HG02759 (cell line): ENCODE measurements at regions not wholly inside any gene's neighbourhood (a gene's known extent, or its start where the extent isn't known, plus 50 kb on each side); places are given as distances from the start of the nearest gene placed in this dataset.

Experiments used
- ATAC-seq: cut with Tn5 transposase; IDR thresholded peaks from one replicate; pipeline ENCODE4 v1.9.1; 2021; ENCODE audit warnings: mild to moderate bottlenecking, moderate library complexity; ENCODE audit not compliant: unreplicated experiment

DNA sequence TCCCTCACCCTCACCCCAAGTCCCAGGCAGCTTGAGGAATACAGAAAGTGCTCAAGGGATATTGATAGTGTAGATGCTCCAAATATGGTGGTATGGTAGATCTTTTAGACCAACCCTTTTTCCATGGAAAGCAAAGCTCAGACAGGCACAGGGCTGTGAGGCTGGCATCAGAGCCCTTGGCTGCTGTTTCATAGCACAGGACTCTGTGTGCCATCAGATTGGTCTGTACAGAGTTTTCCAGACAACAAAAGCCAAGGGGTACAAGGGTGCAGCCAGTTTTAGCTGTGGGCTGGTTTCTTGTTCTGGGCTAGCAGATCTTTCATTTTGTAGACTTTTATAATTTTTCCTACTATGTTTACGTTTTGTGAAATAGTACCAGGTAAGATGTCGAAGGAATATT is 296.9 kb upstream of the TNP1 start:
- ATAC-seq, result no peak

DNA sequence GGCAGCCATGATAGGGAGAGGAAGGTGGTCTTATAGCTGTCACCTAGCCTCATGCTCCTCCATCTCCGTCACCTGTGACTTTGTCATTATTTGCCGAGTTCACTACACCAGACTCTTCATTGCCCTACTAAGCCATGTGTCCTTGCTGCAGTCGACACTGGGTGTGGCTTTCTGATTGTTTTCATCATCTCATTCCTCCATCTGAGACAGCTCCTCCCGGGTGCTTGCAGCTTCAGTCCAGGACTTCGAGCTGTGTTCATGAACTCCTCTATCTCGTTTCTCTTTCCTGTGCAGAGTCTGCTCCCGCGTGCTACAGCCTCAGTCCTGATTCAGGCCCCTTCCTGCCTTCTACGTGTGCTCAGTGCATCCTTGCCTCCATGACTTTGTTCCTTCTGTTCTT is 295.1 kb upstream of the TNP1 start:
- ATAC-seq, result no peak

DNA sequence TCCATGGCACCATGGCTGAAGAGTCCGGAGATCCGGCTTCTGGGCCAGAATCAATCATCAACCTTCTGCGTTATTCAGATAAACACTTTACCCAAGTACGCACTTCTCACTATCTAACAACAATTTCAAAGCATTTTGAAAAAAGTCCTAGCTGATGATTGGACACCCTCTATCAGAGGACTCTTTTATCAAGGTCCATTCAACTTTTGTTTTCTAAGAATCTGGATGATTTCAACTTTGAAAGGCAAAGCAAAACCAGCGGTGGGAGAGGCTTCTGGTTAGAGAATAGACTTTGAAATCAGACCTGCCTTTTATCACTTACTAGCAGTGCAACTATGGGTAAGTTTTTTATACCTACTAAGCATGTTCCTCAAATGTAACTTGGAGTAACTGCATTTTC is 293.6 kb upstream of the TNP1 start:
- no peak for ATAC-seq

DNA sequence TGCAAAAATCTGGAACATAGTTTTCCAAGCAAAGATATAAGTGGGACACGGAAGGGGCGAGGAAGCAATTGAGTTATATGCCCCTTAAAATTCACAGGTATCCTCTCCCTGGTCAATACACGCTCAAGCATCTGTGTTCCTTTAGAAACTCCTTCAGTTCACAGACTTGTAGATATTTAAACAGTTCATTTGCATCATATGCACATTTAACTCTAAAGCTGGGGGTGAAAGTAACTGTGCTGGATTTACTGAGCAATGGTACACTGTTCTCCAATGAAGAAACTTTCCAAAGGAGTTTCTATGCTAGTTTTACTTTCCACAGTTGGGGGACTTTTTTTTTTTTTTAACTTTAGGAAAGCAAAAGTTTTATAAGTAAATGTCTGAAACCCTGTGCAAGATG is 293.0 kb upstream of the TNP1 start:
- ATAC-seq, result no peak

DNA sequence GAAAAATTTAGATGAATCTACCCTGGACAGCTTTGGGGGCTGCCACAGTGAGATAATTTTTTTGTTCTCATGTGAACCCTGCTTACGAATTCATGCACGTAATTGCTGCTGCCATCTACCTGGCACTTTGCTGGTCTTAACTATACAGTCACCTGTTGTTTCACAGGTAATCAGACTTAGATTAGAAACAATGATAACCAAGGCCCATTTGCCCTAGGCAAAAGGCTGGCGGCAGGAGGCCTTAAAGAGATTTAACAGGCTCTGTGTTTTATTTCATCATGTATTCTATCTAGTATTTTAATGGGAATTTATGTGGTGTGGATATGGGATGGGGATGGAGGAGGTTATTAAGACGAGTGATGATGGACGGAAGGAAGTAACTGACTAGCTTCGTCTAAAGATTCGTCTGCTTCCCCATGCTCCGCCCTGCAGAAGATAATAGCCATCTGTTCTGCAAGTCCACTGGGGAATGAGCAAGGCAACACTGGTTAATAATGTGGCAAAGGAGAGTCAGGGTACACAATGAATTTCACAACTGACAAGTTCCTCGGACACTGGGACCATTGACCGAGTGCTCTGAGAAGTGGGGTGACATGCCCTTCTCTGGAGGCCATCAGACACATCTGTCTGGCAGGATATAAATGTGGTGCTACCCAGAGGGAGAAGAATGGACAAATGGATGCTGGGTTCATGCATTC is 291.8 kb upstream of the TNP1 start:
- ATAC-seq, result no peak

DNA sequence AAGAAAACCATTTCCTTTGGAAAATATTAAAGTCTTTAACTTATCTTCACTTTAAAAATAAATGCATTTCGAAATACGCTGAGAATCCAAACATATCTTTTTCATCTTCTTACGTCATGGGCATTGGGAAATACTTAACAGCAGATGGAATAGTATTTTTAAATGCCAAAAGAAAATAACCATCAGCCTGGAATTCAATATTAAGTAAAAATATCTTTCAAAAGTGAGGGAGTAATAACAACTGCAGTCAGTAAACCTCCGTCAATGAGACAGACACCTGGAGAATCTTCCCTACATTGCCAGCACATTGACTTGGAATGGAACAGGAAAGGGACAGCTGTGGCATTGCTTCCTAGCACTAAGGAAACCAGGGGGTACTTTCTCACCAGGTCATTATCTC is 290.4 kb upstream of the TNP1 start:
- no peak for ATAC-seq

DNA sequence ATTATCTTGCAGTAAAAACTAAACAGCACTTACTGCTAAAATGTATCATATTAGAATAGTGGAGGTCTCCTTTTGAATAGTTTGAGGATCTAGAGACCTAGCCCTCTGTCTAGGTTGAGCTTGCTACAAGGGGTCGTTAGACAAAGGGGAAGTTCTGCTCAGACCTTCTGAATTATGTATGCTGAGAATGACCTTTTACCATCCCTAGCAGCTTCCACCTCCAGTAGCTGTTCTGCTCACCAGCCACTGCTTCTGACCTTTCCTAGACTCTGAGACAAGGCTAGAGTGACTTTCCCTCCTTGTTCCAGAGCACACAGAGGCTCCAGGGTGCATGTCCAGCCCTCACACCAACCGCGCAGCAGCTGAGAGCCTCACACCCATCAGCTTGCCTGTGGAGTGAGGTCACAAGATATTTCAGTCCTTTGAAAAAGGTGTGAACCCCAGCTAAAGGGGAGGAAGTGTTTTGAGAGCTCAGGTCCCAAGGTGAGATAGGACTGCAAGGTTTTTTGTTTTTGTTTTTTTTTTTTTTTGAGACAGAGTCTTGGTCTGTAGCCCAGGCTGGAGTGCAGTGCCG is 289.3 kb upstream of the TNP1 start:
- no peak for ATAC-seq

DNA sequence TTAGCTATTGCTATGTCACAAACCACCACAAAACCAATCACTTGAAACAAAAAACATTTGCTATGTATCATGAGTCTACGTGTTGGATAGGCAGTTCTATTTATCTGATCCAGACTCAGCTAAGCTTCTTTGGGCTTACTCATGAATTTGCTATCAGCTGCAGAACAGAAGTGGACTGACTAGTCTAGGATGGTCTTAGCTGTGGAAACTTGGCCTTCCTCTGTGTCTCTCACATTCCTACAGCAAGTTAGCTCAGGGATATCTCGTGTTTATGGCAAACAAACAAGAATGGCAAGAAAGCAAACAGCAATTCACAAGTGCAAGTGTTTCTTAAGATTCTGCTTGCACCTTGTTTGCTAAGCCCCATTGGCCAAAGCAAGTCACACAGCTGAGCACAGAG is 288.0 kb upstream of the TNP1 start:
- ATAC-seq, result no peak

DNA sequence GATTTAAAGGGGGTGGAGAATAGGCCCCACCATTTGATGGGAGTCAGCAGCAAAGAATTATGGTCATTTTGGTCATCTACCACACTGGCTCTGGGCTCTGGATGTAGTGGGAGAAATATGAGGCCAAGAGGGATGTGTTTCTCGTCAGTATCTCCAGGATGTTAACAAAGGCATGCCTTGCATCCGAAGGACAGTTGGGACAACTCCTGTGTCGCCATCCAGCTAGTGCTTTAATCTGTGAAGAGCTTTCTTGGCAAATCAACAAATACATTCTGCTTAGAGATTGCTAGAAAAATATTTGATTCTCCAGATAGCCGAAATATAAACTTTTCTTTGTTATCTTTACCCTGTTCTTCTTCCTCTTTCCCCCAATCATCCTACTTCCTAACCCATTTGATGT is 287.1 kb upstream of the TNP1 start:
- ATAC-seq, result no peak

DNA sequence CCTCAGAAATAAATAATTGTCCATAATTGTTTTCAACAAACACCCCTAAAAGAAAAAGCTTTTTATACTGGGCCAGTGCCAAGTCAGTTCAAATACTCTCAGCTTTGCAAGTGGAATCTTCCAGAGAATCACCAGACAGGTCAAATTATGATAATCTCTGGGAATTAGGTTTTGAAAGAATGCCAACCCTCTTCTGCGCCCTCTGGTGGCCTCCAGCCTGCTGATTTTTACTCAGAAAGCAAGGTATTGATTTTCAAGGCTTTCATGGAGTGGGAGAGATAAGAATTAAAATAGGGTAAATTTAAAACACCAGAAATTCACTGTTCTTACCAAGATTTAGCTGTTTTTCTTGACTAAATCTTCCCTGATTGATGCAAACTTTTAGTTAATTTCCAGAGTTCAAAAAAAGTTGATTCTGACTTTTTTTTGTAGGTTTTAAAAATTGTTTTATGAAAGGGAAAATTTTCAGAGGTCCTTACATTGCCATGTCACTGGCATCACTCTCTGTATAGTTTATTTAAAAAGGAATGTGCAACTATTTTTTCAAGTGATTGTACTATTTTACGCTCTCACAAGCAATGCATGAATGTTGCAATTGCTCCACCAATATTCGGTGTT is 282.9 kb upstream of the TNP1 start:
- ATAC-seq, result no peak

DNA sequence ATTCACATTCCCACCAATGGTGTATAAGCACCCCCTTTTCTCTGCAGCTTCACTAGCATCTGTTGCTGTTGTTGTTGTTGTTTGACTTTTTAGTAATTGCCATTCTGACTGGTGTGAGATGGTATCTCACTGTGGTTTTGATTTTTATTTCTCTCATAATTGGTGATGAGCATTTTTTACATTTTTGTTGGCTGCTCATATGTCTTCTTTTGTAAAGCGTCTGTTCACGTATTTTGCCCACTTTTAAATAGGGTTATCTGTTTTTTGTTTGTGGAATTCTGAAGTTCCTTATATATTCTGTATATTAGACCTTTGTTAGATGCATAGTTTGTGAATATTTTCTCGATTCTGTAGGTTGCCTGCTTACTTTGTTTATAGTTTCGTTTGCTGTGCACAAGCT is 278.4 kb upstream of the TNP1 start:
- ATAC-seq, result no peak

DNA sequence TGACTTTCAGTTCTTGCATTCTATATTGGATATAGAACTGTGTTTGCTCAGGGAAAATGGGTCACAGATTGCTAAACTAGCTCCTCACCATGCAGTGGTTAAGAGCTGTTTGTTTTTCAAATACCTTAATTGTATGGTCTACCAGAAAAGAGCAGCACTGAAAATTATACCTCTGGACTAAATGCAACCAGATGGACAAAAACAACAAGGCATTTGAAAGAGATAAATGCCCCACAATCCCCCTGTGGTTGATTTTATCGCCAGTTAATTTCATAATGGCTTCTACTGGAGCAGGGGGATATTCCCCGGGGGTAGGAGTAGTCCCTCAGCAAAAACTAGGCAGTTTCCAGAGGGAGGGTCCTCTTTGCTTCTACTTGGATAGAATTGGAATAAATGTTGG is 267.9 kb upstream of the TNP1 start:
- ATAC-seq, result no peak

DNA sequence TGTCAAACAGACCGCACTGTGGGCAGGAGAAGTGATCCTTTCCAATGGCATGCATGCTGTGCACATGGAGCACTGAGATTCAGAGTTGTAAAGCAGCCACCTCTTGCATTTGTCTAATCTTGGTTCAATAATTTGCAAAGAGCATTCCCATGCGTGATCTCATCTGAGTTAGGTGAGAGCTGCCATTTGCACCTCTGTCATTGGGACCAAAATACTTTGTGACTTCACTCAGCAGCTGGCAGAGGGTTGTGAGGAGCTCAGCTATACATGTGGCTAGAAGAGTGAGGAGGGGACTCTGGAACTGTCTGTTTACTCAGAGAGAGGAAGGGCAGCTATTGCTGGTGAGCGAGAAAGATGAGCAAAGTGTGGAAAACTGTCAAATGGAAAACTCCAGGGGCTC is 265.1 kb upstream of the TNP1 start:
- no peak for ATAC-seq

DNA sequence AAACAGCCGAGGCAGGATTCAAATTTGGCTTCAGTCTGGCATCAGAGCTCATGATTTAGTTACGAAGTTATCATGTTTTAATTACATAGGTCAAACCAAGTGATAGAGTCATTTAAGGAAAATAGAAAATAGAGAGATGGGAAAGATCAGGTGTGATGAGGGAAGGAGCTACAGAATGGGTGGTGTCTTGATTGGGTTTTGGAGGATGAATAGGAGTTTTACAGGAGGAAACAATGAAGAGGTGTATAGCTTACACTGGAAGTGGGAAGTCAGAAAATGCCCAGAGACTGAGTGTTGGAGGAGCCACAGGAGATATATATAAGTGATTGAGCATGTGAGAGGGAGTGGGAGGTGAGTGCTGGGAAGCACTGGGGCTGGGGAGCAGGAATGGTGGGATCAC is 264.2 kb upstream of the TNP1 start:
- no peak for ATAC-seq

DNA sequence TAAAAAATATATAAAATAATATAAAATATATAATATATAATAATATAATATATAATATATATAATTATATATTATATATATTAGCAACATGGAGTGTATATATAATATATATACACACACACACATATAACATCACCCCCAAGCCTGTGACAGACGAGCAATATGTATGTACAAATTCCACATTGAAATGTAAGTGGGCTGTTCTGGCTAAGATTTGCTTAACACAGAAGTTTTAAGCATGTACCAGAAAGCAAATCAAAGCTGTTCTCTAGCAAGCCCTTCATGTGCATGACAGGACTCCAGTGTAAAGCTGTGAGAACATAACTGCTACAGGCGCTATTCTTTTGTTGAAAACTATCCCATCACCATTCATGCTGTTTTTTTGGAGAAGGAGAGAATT is 261.7 kb upstream of the TNP1 start:
- ATAC-seq, result no peak

DNA sequence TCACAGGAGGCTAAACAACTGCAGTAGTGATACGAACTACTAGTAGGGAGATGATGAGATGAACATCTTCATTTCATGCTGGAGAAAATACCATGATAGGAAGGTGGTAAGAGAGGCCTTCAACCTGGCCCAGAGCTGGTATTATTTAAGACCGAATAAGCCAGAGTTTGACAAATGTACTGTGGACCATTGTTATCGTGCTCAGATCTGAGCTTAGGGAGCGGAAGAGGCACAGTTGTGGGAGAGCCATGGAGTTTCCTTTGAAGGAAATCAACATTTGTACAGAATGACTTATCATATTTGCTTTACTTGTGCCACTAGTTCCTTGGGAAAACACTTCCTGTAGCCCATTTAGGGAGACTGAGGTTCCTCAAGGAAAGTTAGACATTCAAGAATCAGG is 260.6 kb upstream of the TNP1 start:
- ATAC-seq, result no peak

DNA sequence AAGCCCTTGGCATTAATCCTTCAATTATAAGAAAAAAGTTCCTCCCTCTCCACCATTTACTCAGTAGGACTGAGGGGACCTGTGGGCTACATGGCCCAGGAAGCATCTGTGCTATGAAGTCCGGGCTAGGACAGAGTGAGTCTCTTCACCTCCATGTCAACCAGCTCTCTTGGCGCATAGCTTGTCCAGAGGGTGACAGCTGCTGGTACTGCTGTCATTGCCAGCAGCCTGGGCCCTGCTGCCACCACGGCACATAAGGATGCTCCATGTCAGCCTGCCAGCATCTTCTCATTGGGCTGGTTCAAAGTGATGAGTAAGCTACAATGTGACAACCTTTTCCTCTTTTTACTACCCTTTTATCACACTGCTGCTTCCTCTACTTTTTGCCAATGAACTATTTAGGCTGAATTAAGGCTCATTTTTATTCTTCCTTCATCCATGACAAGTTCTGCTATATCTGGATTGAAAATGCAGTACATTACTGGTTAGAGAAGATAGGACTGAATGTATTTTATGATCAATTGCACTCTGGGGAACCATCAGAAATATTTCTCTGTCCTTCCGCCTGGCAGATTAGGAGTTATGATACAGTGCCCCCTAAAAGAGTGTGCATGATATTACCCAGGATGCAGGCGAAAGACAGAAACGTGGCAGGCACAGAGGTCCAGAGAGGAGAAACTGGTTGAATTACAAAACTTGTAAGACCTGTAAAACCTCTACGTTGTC is 258.9 kb upstream of the TNP1 start:
- ATAC-seq, result no peak

DNA sequence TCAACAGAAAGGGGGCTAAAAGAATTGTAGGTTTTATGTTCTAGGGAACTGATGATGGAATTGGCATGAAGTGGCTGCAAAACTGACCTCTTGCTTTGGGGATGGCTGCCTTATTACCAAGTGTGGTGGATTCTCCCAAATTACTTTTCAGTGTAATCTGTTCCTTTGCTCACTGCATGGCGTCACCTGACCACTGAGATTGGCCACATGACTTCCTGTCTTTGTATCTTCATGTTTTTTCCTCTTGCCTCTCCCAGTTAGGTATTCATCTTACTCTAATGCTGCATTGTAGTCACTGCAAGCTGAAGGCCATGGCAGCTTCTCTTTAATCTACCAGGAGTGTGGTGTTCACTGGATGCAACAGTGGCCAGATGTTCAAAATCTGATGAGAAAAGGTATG is 257.7 kb upstream of the TNP1 start:
- ATAC-seq, result no peak

DNA sequence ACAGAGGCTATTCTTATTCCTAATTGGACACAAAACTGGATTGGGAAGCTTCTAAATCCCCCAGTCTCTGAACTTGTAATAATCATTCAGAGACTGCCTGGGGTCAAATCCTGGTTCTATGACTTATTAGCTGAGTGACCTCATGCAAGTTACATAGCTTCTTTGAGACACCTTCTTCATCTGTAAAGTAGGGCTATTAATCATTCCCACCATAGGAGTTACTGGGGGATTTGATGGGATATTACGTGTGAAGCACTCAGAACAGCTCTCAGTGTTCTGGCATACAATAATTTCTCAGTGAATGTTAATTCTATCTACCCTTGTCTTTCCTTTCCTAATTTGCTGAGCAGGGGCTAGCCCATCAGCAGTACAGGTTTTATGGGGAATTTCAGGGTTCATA is 256.7 kb upstream of the TNP1 start:
- ATAC-seq, result no peak

DNA sequence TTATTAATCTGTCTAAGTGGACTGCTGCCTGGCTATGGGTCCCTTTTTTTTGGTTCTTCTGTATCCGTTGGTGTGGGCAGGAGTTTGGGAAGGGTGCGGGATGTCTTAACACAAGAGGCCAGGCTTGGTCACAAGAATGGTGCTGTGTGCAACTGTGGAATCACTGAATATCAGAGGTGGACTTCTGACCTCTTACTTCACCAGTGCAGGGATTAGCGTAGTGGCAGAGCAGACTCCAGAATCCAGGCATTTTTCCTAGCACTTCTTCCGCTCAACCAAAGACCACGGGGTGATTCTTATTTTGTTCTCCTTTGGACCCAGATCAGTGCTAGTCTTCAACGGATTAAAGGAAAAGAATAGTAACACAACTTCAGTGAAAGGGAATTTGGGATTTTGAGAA is 254.3 kb upstream of the TNP1 start:
- no peak for ATAC-seq

DNA sequence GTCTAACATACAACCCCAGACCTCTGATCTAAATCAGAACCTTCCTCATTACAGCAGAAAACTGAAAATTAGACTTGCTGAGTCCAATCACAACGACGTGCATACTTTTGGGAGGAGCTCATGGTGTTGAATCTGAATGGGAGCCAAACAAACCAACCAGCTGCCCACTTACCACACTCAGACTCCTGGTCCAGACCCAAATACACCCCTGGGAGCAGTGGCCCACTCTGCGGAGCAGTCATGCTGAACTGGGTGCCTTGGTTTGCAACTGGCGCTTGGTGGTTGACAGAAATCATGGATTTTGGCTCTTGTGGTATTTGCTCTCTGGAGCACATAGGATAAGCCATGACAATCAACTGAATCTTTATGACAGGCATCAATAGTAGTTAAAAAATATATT is 253.6 kb upstream of the TNP1 start:
- no peak for ATAC-seq

DNA sequence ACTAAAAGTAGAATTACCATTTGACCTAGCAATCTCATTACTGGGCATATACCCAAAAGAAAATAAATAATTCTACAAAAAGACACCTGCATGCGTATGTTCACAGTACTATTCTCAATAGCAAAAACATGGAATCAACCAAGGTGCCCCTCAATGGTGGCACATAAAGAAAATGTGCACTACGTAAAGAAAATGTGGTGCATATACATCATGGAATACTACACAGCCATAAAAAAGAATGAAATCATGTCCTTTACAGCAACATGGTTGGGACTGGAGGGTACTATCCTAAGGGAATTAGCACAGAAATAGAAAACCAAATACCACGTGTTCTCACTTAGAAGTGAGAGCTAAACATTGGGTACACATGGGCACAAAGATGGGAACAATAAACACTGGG is 250.7 kb upstream of the TNP1 start:
- ATAC-seq, result no peak
